A172 (cell line): ENCODE measurements at regions not wholly inside any gene's neighbourhood (a gene's known extent, or its start where the extent isn't known, plus 50 kb on each side); places are given as distances from the start of the nearest gene placed in this dataset.
"Not testable (repeated sequence)": the region's sequence is repeated elsewhere in the genome, so short reads cannot be mapped to it uniquely, and the experiment has no call there.

Experiments used
- DNase-seq: peaks from one replicate; pipeline ENCODE4 v3.0.0-alpha.2; 2015; ENCODE audit warnings: low spot score

DNA sequence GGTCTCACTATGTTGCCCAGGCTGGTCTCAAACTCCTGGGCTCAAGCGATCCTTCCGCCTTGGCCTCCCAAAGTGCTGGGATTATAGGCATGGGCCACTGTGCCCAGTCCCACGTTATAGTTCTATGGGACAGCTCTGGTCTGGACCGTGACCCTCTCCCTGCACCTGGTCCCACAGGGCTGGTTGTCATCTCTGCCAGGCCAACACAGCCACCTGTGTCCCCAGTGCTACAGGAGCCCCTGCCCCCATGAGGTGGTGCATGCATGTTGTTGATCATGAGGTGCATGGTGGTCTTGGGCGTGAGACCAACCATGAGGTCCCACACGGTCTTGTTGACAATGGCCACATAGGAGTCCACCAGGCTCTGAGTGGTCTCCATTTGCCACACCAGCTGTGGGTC lies 51.0 kb upstream of the UBE2Q2 start:
- not testable (repeated sequence) for DNase-seq

- DNase-seq, result no peak
Measured at GRCh38 chr15:75791337-75791713, 51.9 kb upstream of the UBE2Q2 start.

- DNase-seq, result no peak
Measured at GRCh38 chr15:75790631-75791336, 52.5 kb upstream of the UBE2Q2 start.

- no peak for DNase-seq
Measured at GRCh38 chr15:75786575-75786947, 56.7 kb upstream of the UBE2Q2 start.

DNA sequence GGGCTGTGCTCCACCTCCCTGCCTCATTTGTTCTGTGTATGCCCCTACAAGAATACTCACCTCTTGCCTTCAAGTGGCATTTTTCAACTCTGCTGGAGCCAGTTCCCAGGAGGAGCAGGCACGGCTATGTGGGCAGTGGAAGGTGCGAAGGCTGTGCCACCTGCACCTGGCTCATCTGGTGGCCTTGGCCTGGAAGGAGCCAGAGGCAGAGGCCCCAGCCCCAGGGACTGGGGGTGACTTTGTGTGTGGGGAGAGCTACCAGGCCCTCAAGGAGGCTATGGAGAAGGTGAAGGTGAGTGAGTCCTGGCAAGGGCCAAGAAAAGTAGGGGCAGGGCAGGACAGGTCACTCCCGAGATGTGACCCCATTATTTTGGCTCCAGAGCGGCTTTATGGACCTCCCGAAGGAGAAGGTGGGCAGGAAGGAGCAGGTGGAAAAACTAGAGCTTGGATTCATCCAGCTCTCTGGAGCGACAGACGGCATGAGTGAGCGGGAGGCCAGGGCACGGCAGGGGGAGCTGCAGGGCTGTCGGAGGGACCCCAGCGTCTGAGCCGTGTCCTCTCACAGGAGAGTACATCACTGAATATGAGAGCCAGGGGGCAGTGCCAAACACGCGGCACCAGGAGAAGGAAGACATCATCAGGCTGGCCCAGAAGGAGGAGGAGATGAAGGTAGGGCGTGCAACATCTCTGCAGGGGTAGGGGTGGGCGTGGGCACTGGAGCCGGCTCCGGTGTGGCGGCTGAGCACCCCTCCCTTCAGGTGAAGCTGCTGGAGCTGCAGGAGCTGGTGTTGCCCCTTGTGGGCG lies 57.3 kb upstream of the UBE2Q2 start:
- no peak for DNase-seq

- not testable (repeated sequence) for DNase-seq
Measured at GRCh38 chr15:75784511-75785480, 58.5 kb upstream of the UBE2Q2 start.

GRCh38 chr15:75783566-75783965 lies 59.7 kb upstream of the UBE2Q2 start:
- DNase-seq, result not testable (repeated sequence)

DNA sequence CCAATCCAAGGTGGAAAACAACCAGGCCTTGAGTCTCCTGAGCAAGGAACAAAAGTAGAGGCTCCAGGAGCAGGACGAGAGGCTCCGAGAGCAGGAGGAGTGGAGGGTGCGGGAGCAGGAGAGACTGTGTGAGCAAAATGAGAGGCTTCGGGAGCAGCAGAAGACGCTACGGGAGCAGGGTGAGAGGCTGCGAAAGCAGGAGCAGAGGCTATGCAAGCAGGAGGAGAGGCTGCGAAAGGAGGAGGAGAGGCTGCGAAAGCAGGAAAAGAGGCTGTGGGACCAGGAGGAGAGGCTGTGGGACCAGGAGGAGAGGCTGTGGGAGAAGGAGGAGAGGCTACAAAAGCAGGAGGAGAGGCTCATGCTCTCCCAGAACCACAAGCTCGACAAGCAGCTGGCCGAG lies 60.3 kb upstream of the UBE2Q2 start:
- no peak for DNase-seq

DNA sequence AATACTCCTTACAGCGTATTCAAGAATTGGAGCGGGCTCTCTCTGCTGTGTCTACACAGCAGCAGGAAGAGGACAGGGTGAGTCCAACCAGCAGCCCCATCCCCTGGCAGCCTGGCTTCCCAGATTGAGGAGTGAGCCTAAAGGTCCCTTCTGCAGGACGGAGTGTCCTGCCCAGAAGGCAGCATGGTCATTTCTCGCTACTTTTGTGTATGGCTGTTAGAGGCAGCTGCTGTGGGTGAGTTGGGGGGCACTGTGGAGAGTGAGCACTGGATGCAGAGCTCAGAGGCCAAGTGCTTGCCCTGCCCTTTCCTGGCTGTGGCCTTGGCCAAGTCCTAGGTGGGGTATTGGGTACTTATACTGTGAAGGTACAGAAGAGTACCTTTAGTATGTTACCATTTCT lies 62.3 kb upstream of the UBE2Q2 start:
- DNase-seq, result not testable (repeated sequence)

- no peak for DNase-seq
Measured at GRCh38 chr15:75779504-75779903, 63.7 kb upstream of the UBE2Q2 start.

GRCh38 chr15:75776871-75777610 lies 64.4 kb upstream of the CSPG4 start:
- DNase-seq, result peak; percentile 54

GRCh38 chr15:75776065-75776423 lies 63.4 kb upstream of the CSPG4 start:
- DNase-seq, result peak; percentile 50

GRCh38 chr15:75775296-75776064 lies 62.8 kb upstream of the CSPG4 start:
- DNase-seq, result peak; percentile 19

GRCh38 chr15:75773974-75774373 lies 61.3 kb upstream of the CSPG4 start:
- not testable (repeated sequence) for DNase-seq

- not testable (repeated sequence) for DNase-seq
Measured at GRCh38 chr15:75771054-75771453, 58.4 kb upstream of the CSPG4 start.

- no peak for DNase-seq
Measured at GRCh38 chr15:75770131-75770530, 57.5 kb upstream of the CSPG4 start.

DNA sequence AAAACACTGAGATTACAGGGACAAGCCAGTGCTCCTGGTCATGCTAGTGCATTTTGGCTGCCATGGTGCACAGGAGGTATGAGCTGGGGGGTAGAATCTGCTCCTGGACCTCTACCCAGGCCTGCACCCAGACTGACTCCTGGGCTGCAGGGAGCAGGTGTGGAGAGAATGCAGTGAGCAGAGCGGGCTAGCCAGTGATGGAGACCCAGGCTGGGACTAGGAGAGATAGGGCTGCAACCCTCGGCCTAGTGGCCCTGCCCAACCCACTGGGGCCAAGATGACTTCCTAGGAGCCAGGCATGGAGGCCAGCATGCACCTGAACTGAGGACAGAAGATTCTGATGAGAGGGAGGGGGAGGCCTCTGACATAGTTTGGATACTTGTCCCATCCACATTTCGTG lies 55.9 kb upstream of the CSPG4 start:
- not testable (repeated sequence) for DNase-seq

GRCh38 chr15:75765551-75766305 lies 53.1 kb upstream of the CSPG4 start:
- DNase-seq, result not testable (repeated sequence)

DNA sequence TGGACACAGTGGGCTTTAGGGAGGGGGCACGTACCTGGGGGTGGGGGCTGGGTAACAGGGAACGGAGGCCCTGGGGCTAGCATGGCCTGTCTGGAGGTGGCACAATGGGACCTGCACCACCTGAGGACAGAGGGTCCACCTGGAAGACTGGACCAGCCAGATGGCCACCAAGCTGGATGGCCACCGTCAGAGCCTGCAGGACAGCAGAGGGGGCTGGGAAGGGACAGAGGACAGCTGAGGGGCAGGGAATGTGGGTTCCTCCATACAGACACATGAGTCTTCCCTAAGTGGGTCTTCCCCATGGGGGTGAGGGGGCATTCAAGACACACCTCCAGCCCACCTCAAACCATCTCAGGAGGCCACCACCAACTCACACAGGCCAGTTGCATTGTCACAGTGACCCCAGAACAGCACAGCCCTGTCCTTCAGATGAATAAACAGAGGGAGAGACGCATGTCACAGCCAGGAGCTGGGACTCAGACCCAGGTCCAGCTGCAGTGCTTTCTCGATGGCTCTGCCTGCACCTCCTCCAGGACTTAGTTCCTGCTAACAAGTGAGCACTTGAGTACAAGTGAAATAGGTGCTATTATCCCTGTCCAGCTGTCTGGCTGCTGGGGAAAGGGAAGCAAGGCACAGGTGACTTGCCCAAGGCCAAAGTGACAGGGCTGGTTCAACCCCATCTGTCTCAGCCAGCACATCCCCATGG lies 52.4 kb upstream of the CSPG4 start:
- DNase-seq, result not testable (repeated sequence)
